Brain microvascular endothelial cell (primary cell): ENCODE measurements at regions not wholly inside any gene's neighbourhood (a gene's known extent, or its start where the extent isn't known, plus 50 kb on each side); places are given as distances from the start of the nearest gene placed in this dataset.

Experiments used
- DNase-seq: peaks from one replicate; pipeline ENCODE4 v3.0.0-alpha.2; 2020
- H3K27ac ChIP-seq: fragments of 250-450 bp; sonication (Bioruptor Pico); 2 replicates; pipeline ENCODE4 v1.5.1; 2020; ENCODE audit warnings: mild to moderate bottlenecking, moderate library complexity
- H3K27me3 ChIP-seq: fragments of 250-450 bp; sonication (Bioruptor Pico); replicated peaks from 2 replicates; pipeline ENCODE4 v1.5.1; 2020; ENCODE audit warnings: mild to moderate bottlenecking
- H3K36me3 ChIP-seq: fragments of 250-450 bp; sonication (Bioruptor Pico); replicated peaks from 2 replicates; pipeline ENCODE4 v1.5.1; 2020; ENCODE audit warnings: mild to moderate bottlenecking
- H3K4me3 ChIP-seq: 2 replicates; pipeline ENCODE4 v1.5.1; 2011; ENCODE audit warnings: low read depth, mild to moderate bottlenecking, control low read depth, low read length, moderate library complexity
- in situ Hi-C: cut with HindIII; loops from 2 replicates; pipeline ENCODE4 v1.10.0; 2017; ENCODE audit warnings: low sequenced_read_pairs, low pct_ligation_motif_present
- TF ChIP-seq, protein P1 (sequence below): IDR thresholded peaks from 2 replicates; pipeline ENCODE4 v1.5.1; 2011; ENCODE audit warnings: low read depth, mild to moderate bottlenecking, moderate library complexity, low read length, control low read depth, inconsistent platforms; ENCODE audit errors: missing control alignments

- no peak for DNase-seq
- no peaks in the 10 kb centered on the region for H3K27me3 ChIP-seq
- no peak overlapping the region for H3K27ac ChIP-seq
- H3K36me3 ChIP-seq = no peaks in the 10 kb centered on the region
- in situ Hi-C loops = no loop called here
- no peak overlapping the region for H3K4me3 ChIP-seq
- TF ChIP-seq, protein P1, sequence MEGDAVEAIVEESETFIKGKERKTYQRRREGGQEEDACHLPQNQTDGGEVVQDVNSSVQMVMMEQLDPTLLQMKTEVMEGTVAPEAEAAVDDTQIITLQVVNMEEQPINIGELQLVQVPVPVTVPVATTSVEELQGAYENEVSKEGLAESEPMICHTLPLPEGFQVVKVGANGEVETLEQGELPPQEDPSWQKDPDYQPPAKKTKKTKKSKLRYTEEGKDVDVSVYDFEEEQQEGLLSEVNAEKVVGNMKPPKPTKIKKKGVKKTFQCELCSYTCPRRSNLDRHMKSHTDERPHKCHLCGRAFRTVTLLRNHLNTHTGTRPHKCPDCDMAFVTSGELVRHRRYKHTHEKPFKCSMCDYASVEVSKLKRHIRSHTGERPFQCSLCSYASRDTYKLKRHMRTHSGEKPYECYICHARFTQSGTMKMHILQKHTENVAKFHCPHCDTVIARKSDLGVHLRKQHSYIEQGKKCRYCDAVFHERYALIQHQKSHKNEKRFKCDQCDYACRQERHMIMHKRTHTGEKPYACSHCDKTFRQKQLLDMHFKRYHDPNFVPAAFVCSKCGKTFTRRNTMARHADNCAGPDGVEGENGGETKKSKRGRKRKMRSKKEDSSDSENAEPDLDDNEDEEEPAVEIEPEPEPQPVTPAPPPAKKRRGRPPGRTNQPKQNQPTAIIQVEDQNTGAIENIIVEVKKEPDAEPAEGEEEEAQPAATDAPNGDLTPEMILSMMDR = no peak
Observed at GRCh38 chr6:139547804-139548203, 173.4 kb upstream of the CITED2 start.

- DNase-seq = no peak
- in situ Hi-C loops = no loop called here
- Histone ChIP-seq H3K4me3 (no peak overlapping the region), H3K36me3 (no peaks in the 10 kb centered on the region), H3K27me3 (no peaks in the 10 kb centered on the region), H3K27ac (no peak overlapping the region)
- TF ChIP-seq, protein P1 = no peak
Observed at GRCh38 chr6:139547122-139547776, 172.8 kb upstream of the CITED2 start.

DNA sequence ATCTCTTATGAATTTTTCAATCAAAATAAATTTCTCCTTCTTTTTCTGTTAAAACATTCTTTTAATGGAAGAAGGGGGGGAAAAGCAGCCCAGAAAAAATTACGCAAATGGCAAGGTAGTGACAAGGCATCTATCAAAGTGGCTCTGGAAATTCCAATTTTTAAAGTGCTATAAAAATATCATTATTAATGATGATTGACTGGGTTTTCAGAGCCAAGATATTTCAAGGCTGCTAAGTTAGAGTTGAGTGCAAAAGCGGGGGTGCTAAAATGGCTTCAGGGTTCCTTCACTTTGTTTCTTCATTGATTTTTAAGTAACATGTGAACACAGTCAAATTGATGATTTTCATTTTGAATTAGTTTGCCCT is 171.6 kb upstream of the CITED2 start:
- H3K27ac ChIP-seq = no peak overlapping the region
- DNase-seq = no peak
- no peak overlapping the region for H3K4me3 ChIP-seq
- H3K36me3 ChIP-seq = no peaks in the 10 kb centered on the region
- TF ChIP-seq, protein P1 = no peak
- in situ Hi-C loops = no loop called here
- no peaks in the 10 kb centered on the region for H3K27me3 ChIP-seq

DNA sequence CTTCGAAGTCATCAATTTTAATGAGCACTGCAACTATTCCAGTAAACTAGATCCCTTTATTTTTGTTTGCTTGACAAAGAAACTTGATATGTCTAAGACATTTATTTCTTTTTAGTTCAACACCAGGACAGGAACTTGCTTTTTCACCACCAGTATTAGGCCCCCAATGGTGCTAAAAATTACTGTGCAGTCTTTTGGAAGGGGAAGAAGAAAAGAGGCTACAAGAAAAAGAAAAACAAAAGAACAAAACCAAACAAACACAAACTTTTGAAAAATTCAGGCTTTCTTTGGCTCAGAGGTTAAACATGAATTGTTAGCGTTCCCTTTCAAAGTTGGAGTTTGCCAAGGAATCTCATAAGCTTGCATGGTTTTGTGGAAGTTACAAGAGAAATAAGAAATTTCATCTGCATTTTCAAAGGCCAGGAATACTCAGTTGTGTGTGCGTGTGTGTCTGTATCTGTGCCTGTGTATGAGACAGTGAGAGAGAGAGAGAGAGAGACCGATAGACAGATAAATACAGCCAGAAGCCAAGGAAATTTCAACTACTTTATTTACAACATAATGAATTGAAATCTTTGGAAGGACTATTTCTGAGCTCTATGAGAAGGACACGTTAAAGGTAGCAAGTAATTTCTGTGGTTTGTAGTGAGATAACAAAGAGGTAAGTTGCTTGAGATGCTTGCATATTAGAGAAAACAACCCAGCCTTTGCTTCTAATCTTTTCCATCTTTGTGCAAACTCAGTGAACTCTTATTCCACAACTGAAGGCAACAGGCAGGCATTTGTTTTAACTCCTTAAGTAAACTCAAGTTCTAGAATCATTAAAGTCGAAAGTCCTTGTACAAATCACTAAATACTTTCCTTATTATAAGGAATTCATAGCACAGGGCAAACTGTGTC is 171.0 kb upstream of the CITED2 start:
- in situ Hi-C loops = no loop called here
- DNase-seq = no peak
- TF ChIP-seq, protein P1 = no peak
- H3K27me3 ChIP-seq = no peaks in the 10 kb centered on the region
- H3K4me3 ChIP-seq = no peak overlapping the region
- H3K27ac ChIP-seq = no peak overlapping the region
- H3K36me3 ChIP-seq = no peaks in the 10 kb centered on the region

DNA sequence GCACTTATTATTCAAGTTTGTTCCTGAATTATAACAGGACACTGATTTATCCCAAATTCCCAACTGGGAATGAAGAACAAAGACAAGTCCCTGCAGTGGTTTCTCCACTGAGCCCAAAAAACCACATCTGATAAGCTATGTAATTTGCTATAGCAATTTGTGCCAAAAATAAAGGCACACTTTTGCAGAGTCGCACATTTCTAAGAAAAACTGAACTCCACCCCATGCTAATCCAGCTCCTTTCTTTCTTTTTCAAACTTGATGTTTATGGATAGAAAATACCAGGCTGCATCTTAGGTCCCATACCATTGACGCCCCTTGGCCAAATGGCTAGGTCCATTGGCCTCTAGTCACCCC is 170.2 kb upstream of the CITED2 start:
- DNase-seq = no peak
- in situ Hi-C loops = no loop called here
- no peak overlapping the region for H3K4me3 ChIP-seq
- H3K36me3 ChIP-seq = no peaks in the 10 kb centered on the region
- TF ChIP-seq, protein P1 = no peak
- no peak overlapping the region for H3K27ac ChIP-seq
- no peaks in the 10 kb centered on the region for H3K27me3 ChIP-seq
